ENCODE measurements at regions not wholly inside any gene's neighbourhood (a gene's known extent, or its start where the extent isn't known, plus 50 kb on each side); places are given as distances from the start of the nearest gene placed in this dataset.

GRCh38 chr18:78762753-78763152 lies 216.9 kb upstream of the SALL3 start:
- Mint-ChIP-seq H3K27me3 (ENCODE audit: insufficient read depth, unreplicated experiment) (no peaks in the 10 kb centered on the region), H3K36me3 (ENCODE audit: insufficient read depth, unreplicated experiment) (no peaks in the 10 kb centered on the region), H3K4me3 (ENCODE audit: unreplicated experiment) (no peak overlapping the region), H3K9me3 (ENCODE audit: unreplicated experiment) (peaks cover 63% of the 10 kb centered on the region), H3K27ac (ENCODE audit: low read depth, unreplicated experiment) (no peak overlapping the region), H3K4me1 (ENCODE audit: insufficient read depth, unreplicated experiment) (no peaks in the 10 kb centered on the region)
- intact Hi-C loops (cut with micrococcal nuclease), result no loop called here
- ChIA-PET POLR2A (no interaction called here), CTCF (no interaction called here)
- DNase-seq (ENCODE audit: unreplicated experiment), result no peak
- no TSS peak for BruUV-seq (replicated peaks)
- TF ChIP-seq, protein P1, sequence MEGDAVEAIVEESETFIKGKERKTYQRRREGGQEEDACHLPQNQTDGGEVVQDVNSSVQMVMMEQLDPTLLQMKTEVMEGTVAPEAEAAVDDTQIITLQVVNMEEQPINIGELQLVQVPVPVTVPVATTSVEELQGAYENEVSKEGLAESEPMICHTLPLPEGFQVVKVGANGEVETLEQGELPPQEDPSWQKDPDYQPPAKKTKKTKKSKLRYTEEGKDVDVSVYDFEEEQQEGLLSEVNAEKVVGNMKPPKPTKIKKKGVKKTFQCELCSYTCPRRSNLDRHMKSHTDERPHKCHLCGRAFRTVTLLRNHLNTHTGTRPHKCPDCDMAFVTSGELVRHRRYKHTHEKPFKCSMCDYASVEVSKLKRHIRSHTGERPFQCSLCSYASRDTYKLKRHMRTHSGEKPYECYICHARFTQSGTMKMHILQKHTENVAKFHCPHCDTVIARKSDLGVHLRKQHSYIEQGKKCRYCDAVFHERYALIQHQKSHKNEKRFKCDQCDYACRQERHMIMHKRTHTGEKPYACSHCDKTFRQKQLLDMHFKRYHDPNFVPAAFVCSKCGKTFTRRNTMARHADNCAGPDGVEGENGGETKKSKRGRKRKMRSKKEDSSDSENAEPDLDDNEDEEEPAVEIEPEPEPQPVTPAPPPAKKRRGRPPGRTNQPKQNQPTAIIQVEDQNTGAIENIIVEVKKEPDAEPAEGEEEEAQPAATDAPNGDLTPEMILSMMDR (IDR thresholded peaks at IDR 0.05; ENCODE audit: unreplicated experiment), result no peak

GRCh38 chr18:78764544-78764943 lies 215.1 kb upstream of the SALL3 start:
- CTCF ChIA-PET, result no interaction called here
- BruUV-seq (replicated peaks), result no TSS peak
- H3K4me3 Mint-ChIP-seq (ENCODE audit: unreplicated experiment), result no peak overlapping the region
- POLR2A ChIA-PET, result no interaction called here
- H3K27ac Mint-ChIP-seq (ENCODE audit: low read depth, unreplicated experiment), result no peak overlapping the region
- H3K9me3 Mint-ChIP-seq (ENCODE audit: unreplicated experiment), result peaks cover 51% of the 10 kb centered on the region
- H3K27me3 Mint-ChIP-seq (ENCODE audit: insufficient read depth, unreplicated experiment), result no peaks in the 10 kb centered on the region
- no peak for DNase-seq (ENCODE audit: unreplicated experiment)
- no peaks in the 10 kb centered on the region for H3K4me1 Mint-ChIP-seq (ENCODE audit: insufficient read depth, unreplicated experiment)
- no peaks in the 10 kb centered on the region for H3K36me3 Mint-ChIP-seq (ENCODE audit: insufficient read depth, unreplicated experiment)
- TF ChIP-seq, protein P1 (IDR thresholded peaks at IDR 0.05; ENCODE audit: unreplicated experiment), result no peak
- intact Hi-C loops (cut with micrococcal nuclease), result no loop called here

GRCh38 chr18:78765142-78765541 lies 214.5 kb upstream of the SALL3 start:
- intact Hi-C loops (cut with micrococcal nuclease), result no loop called here
- H3K27me3 Mint-ChIP-seq (ENCODE audit: insufficient read depth, unreplicated experiment), result no peaks in the 10 kb centered on the region
- H3K4me3 Mint-ChIP-seq (ENCODE audit: unreplicated experiment), result no peak overlapping the region
- TF ChIP-seq, protein P1 (IDR thresholded peaks at IDR 0.05; ENCODE audit: unreplicated experiment), result no peak
- H3K4me1 Mint-ChIP-seq (ENCODE audit: insufficient read depth, unreplicated experiment), result no peaks in the 10 kb centered on the region
- ChIA-PET POLR2A (interaction anchor here (0.6 kb wide), 1 partner anchor 161 kb away, joined by 3 read pairs; no protein-coding TSS in a partner anchor), CTCF (no interaction called here)
- peaks cover 45% of the 10 kb centered on the region for H3K9me3 Mint-ChIP-seq (ENCODE audit: unreplicated experiment)
- H3K27ac Mint-ChIP-seq (ENCODE audit: low read depth, unreplicated experiment), result no peak overlapping the region
- BruUV-seq (replicated peaks), result no TSS peak
- H3K36me3 Mint-ChIP-seq (ENCODE audit: insufficient read depth, unreplicated experiment), result no peaks in the 10 kb centered on the region
- DNase-seq (ENCODE audit: unreplicated experiment), result no peak

GRCh38 chr18:78765637-78766281 lies 213.9 kb upstream of the SALL3 start:
- no peak overlapping the region for H3K4me3 Mint-ChIP-seq (ENCODE audit: unreplicated experiment)
- intact Hi-C loops (cut with micrococcal nuclease), result no loop called here
- DNase-seq (ENCODE audit: unreplicated experiment), result no peak
- TF ChIP-seq, protein P1 (IDR thresholded peaks at IDR 0.05; ENCODE audit: unreplicated experiment), result no peak
- H3K4me1 Mint-ChIP-seq (ENCODE audit: insufficient read depth, unreplicated experiment), result no peaks in the 10 kb centered on the region
- H3K27ac Mint-ChIP-seq (ENCODE audit: low read depth, unreplicated experiment), result no peak overlapping the region
- H3K9me3 Mint-ChIP-seq (ENCODE audit: unreplicated experiment), result peaks cover 39% of the 10 kb centered on the region
- H3K27me3 Mint-ChIP-seq (ENCODE audit: insufficient read depth, unreplicated experiment), result no peaks in the 10 kb centered on the region
- ChIA-PET CTCF (no interaction called here), POLR2A (interaction anchor here (0.6 kb wide), 1 partner anchor 162 kb away, joined by 3 read pairs; no protein-coding TSS in a partner anchor)
- no TSS peak for BruUV-seq (replicated peaks)
- H3K36me3 Mint-ChIP-seq (ENCODE audit: insufficient read depth, unreplicated experiment), result peaks cover 5% of the 10 kb centered on the region

All from MCF 10A (cell line).